DMS79 (cell line): ENCODE measurements at regions not wholly inside any gene's neighbourhood (a gene's known extent, or its start where the extent isn't known, plus 50 kb on each side); places are given as distances from the start of the nearest gene placed in this dataset.

ENCODE experiments used
- DNase-seq: peaks from one replicate; lab custom pipeline; 2025; lab: John Stamatoyannopoulos, UW

DNA sequence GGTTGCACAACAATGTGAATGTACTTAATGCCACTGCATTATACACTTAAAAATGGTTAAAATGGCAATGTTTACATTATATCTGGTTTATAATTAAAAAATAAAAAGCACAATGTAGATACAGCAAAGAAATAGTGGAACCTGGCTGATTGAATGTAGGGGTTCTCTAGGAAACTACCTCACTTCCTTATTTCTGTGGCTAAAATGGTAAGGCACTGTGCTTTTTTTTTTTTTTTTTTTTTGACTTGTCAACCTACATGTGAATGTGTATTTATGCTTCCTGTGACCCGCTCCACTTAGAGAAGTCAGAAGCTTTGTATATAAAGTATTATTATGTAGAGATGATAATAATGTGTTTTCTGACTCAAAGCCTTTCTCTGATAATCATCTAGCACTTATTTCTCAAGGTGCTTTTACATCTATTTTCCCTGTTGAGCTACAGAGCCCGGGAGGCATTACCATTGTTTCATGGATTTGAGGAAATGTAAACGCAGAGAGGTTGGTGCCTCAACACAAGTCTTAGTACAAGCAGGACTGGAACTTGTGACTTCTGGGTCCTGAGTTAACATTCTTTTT, 55.0 kb downstream of the SOX4 start:
- no peak for DNase-seq

DNA sequence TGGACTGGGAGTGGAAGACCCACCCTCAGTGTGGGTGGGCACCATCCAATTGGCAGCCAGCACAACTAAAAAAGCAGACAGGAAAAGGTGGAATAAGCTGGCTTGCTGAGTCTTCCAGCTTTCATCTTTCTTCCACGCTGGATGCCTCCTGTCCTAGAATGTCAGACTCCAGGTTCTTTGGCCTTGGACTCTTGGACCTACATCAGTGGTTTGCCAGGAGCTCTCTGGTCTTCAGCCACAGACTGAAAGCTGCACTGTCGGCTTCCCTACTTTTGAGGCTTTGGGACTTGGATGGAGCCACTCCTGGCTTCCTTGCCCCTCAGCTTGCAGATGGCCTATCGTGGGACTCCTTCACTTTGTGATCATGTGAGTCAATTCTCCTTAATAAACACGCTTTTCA, 59.8 kb downstream of the SOX4 start:
- DNase-seq: no peak

- no peak for DNase-seq
Measured at GRCh38 chr6:21653905-21654304, 60.4 kb downstream of the SOX4 start.

DNA sequence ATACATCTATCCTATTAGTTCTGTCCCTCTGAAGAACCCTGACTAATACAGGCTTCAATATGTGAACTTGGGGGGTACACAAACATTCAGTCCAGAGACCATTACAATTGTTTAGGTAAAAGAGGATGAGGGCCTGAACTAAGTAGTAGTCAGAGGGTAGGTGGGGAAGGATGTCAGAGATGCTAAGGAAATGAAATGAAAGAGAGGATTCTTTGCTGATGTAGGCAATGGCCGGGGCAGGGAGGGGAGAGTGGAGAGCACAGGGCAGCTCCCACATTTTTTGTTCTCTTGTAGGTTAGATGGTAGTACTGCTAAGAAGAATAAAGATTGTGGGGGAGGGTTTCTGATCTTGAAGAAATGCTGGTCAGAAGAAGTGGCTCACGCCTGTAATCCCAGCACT, 60.8 kb downstream of the SOX4 start:
- no peak for DNase-seq

DNA sequence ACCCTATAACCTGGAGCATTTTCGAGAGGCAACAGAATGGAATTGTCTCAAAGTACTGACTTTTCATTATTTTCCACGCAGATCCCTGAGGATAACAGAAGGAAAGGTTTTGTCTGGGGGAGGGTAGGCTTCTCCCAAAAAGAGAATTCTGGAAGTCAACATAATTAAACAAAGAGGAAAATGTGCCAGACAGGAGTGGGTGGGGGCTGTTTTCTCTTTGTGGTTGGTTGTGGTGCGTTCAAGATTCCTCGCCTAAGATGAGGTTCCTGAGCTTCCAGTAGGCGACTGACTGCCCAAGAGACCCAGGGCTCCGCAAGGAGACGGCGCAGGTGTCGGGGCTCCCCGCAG, 70.4 kb downstream of the SOX4 start:
- no peak for DNase-seq

GRCh38 chr6:21664314-21665109, 71.0 kb downstream of the SOX4 start:
- peak; percentile 49 for DNase-seq

GRCh38 chr6:21665110-21665391, 71.5 kb downstream of the SOX4 start:
- no peak for DNase-seq

GRCh38 chr6:21665392-21666200, 72.0 kb downstream of the SOX4 start:
- DNase-seq: no peak

GRCh38 chr6:21666201-21666691, 72.7 kb downstream of the SOX4 start:
- peak; percentile 51 for DNase-seq

DNA sequence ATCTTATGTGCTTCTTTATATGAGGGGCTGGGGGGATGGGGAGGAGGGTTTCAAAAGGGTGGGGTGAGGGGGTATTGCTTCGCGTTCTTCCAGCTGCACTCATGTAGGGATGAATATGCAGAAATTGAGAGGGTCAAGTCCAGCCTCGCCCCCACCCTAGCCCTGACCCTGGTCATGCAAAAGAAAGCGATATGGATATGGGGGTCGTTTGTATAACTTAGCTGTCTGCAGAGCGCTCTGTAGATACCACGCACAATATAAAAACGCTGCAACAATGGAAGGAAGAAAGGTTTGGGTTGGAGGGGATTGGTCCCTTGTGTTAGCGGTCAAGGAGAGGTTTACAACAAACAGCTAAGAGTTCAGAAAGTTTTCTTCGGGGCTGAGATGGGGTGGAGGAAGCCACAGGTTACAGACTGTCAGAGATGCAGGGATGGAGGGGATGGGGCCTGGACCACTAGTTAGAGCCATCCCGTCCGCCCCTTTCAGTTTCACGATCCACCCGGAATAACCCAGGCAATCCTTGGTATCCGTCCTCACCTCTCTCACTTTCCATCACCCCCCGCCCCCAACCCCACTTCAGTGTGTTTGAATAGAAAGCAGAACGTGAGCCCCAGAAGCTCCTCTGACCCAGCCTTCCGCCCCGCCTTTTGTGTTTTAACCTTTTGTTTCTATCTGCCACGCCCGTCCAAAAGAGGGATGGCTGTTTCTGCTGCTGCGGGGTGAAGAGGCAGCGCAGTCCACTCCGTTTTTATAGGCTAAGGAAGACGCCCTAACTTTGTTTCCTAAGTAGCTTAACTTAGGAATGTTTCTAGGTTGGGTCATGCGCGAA, 73.5 kb downstream of the SOX4 start:
- peak; percentile 47 for DNase-seq

GRCh38 chr6:21668795-21669194, 75.2 kb downstream of the SOX4 start:
- DNase-seq: no peak

DNA sequence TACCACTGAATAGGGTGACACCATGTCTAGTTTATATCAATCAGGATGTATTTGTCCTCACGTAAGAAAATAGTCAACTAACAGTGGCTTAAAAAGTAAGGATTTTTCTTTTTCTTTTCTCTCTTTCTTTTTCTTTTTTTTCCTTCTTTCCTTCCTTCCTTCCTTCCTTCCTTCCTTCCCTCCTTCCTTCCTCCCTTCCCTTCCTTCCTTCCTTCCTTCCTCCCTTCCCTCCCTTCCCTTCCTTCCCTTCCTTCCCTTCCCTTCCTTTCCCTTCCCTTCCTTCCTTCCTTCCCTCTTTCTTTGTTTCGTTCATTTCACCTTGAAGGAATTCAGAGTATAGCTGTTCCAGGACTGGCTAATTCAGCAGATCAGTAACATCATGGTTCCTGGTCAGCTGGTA, 83.2 kb downstream of the SOX4 start:
- DNase-seq: no peak

DNA sequence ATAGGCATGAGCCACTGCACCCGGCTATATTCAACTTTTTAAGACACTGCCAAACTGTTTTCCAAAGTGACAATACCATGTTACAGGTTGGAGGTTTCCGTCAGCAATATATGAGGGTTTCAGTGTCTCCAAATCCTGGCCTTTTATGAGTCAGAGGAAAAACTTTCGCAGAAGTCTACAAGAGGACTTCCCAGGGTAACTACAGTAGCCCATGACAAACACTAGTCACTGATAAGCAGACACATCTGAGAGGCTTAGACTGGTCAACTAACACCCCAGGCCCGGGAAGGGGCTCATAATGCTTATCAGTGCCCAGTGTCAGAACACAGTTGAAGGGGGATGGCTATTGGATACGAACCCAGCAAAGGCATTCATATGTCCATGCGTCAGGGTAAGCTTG, 85.4 kb downstream of the SOX4 start:
- no peak for DNase-seq

DNA sequence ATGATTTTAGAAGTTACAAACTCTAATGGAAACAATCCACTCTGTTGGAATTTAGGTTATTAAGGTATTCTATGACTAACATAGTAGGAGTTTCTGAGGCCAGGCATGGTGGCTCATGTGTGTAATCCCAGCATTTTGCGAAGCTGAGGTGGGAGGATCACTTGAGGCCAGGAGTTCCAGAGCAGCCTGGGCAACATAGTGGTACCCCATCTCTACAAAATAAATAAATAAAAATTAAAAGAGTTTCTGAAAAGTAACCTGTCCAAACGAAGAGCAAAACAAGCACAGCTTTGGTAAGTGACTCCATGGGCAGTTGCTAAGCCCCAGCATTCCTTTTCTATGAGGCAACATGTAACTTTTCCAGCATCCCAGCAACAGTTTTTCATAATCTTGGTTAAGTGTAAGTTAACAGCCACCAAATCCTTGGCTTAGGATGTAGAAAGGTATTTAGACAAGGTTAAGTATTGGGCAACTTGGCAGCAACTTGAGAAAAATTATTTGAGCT, 86.3 kb downstream of the SOX4 start:
- no peak for DNase-seq

- no peak for DNase-seq
Measured at GRCh38 chr6:21680611-21681010, 87.1 kb downstream of the SOX4 start.

DNA sequence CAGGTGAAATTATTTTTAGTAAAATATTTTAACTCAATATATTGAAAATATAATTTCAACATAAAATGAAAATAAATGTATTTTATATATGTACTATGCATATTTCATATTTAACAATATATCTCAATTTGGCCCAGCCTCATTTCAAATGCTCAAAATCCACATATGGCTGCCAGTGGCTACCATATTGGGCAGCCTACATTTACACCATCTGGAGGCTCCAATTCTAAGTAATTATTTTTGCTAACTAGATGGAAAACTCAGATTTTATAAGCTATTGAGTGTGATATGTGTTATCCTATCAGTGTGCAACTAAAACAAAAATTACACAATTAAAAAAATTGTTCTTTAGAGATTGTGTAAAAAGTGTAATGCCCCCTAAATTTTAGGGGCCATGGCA, 96.9 kb downstream of the SOX4 start:
- DNase-seq: no peak

GRCh38 chr6:21691685-21692346, 98.3 kb downstream of the SOX4 start:
- DNase-seq: no peak

- no peak for DNase-seq
Measured at GRCh38 chr6:21692721-21693120, 99.2 kb downstream of the SOX4 start.

- no peak for DNase-seq
Measured at GRCh38 chr6:21694168-21694567, 100.6 kb downstream of the SOX4 start.

GRCh38 chr6:21707524-21708319, 114.2 kb downstream of the SOX4 start:
- DNase-seq: no peak

DNA sequence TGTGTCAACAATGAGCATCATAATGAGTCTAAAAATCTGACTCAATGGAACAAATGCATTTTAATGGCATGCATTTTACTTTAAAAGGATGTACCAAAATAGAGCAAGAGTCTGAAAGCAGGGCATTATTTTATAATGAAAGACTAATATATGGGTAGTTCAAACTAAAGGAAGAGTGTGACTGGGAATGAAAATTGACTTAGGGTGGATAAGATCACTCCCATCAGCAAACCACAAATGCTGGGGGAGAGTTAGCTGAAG, 114.7 kb downstream of the SOX4 start:
- no peak for DNase-seq
